ENCODE measurements at regions not wholly inside any gene's neighbourhood (a gene's known extent, or its start where the extent isn't known, plus 50 kb on each side); places are given as distances from the start of the nearest gene placed in this dataset.

DNA sequence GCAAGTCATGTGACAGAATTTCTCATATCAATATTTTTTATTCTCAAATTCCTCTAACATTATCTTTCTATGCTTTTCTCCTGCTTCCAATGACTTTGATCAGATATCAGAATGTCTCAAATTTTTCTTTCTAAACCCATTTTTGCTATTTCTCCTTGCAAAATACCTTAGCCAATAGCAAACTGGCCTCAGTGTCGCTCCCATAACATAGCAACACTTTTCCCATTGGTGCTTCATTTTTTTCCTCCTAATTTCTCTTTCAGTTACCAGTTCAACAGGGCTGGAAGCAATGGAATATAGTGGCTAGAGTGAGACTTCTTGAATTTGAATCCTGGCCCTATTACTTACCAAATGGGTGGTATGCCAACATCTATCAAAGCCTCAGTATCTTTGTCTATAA, 1091.6 kb downstream of the C4orf33 start:
- H3K4me3 ChIP-seq (ENCODE audit: insufficient read depth, low read depth, low read length), result no peak overlapping the region
- no peak overlapping the region for H2AK5ac ChIP-seq (ENCODE audit: low read depth, low read length)
- H3K9me3 ChIP-seq (ENCODE audit: control insufficient read depth, insufficient read depth, low read length), result peaks cover 4% of the 10 kb centered on the region
- no peak overlapping the region for H3K27ac ChIP-seq (ENCODE audit: insufficient read depth, low read length)
- DNase-seq (no peak), ATAC-seq (ENCODE audit: low read depth) (no peak)
- no peaks in the 10 kb centered on the region for H3K4me1 ChIP-seq (ENCODE audit: control insufficient read depth, insufficient read depth, low read length)
- no peak overlapping the region for H2BK5ac ChIP-seq (ENCODE audit: low read depth, low read length, poor library complexity, severe bottlenecking)
- WGBS, 2 experiments (ENCODE audit: extremely low coverage in 2 of 2, insufficient read length in 1 of 2), result no CpG with 5 or more reads among the region's 1 CpG
- H3K9me1 ChIP-seq (ENCODE audit: insufficient read depth, low read length), result no peaks in the 10 kb centered on the region
- H3K4ac ChIP-seq (ENCODE audit: low read depth, low read length), result no peak overlapping the region
- no peaks in the 10 kb centered on the region for H3K79me1 ChIP-seq (ENCODE audit: low read depth in 1 of 2, low read length in 2 of 2)
- no peak overlapping the region for H2AK9ac ChIP-seq (replicated peaks; ENCODE audit: low read depth, low read length, poor library complexity)
- no peak overlapping the region for H3K9ac ChIP-seq (ENCODE audit: low read depth, low read length)
- no peak overlapping the region for H3K4me2 ChIP-seq (ENCODE audit: low read depth, low read length)
- no peak overlapping the region for H2BK120ac ChIP-seq (ENCODE audit: low read depth, low read length)
- H4K91ac ChIP-seq (ENCODE audit: insufficient read depth, low read depth, low read length), result no peak overlapping the region
- no peak overlapping the region for H3K56ac ChIP-seq (ENCODE audit: extremely low read depth, insufficient read depth, low read length)
- no peaks in the 10 kb centered on the region for H3K36me3 ChIP-seq (ENCODE audit: control insufficient read depth, insufficient read depth, low read length)
- no peaks in the 10 kb centered on the region for H3K27me3 ChIP-seq (ENCODE audit: control insufficient read depth, insufficient read depth, low read length)
- intact Hi-C loops (cut with micrococcal nuclease), result no loop called here
- TF ChIP-seq, protein P1, sequence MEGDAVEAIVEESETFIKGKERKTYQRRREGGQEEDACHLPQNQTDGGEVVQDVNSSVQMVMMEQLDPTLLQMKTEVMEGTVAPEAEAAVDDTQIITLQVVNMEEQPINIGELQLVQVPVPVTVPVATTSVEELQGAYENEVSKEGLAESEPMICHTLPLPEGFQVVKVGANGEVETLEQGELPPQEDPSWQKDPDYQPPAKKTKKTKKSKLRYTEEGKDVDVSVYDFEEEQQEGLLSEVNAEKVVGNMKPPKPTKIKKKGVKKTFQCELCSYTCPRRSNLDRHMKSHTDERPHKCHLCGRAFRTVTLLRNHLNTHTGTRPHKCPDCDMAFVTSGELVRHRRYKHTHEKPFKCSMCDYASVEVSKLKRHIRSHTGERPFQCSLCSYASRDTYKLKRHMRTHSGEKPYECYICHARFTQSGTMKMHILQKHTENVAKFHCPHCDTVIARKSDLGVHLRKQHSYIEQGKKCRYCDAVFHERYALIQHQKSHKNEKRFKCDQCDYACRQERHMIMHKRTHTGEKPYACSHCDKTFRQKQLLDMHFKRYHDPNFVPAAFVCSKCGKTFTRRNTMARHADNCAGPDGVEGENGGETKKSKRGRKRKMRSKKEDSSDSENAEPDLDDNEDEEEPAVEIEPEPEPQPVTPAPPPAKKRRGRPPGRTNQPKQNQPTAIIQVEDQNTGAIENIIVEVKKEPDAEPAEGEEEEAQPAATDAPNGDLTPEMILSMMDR (conservative IDR thresholded peaks at IDR 0.05; ENCODE audit: low read depth, low read length), result no peak
- TF ChIP-seq MAFK (IDR thresholded peaks at IDR 0.05; ENCODE audit: low read depth, low read length) (no peak), POLR2A (IDR thresholded peaks at IDR 0.05; ENCODE audit: low read depth, low read length) (no peak), NFE2L2 (IDR thresholded peaks at IDR 0.05; ENCODE audit: low read depth, low read length) (no peak), CHD1 (IDR thresholded peaks at IDR 0.05; ENCODE audit: low read depth, low read length) (no peak), SMC3 (IDR thresholded peaks at IDR 0.05; ENCODE audit: low read depth, low read length) (no peak), BHLHE40 (IDR thresholded peaks at IDR 0.05; ENCODE audit: low read depth, low read length) (no peak), RFX5 (IDR thresholded peaks at IDR 0.05; ENCODE audit: low read depth, low read length) (no peak), RCOR1 (IDR thresholded peaks at IDR 0.05; ENCODE audit: insufficient replicate concordance, low read length) (no peak), MAZ (IDR thresholded peaks at IDR 0.05; ENCODE audit: borderline replicate concordance, low read depth, low read length) (no peak), ELK1 (IDR thresholded peaks at IDR 0.05; ENCODE audit: borderline replicate concordance, low read depth, low read length) (no peak), MXI1 (IDR thresholded peaks at IDR 0.05; ENCODE audit: borderline replicate concordance, low read depth, low read length) (no peak), CEBPB (IDR thresholded peaks at IDR 0.05; ENCODE audit: low read depth, low read length) (no peak), USF2 (IDR thresholded peaks at IDR 0.05; ENCODE audit: low read depth, low read length) (no peak), RAD21 (IDR thresholded peaks at IDR 0.05; ENCODE audit: low read length) (no peak), FOS (IDR thresholded peaks at IDR 0.05; ENCODE audit: low read depth, low read length) (no peak)
- in situ Hi-C loops (cut with MboI; ENCODE audit: low sequenced_read_pairs), result no loop called here
- H2AFZ ChIP-seq (replicated peaks; ENCODE audit: low read length, poor library complexity), result no peak overlapping the region
- no TSS peak for BruUV-seq (replicated peaks)
- no peak overlapping the region for H3K14ac ChIP-seq (replicated peaks; ENCODE audit: low read depth, low read length)
- H2BK15ac ChIP-seq (ENCODE audit: low read depth, low read length), result no peak overlapping the region
- H4K8ac ChIP-seq (ENCODE audit: low read depth in 2 of 2, low read length in 2 of 2), result no peak overlapping the region
- ChIA-PET POLR2A (ENCODE audit: unreplicated experiment) (no interaction called here), CTCF (no interaction called here)
- no peak overlapping the region for H2BK20ac ChIP-seq (ENCODE audit: low read depth, low read length)
- no peak overlapping the region for H3K23ac ChIP-seq (ENCODE audit: low read depth, low read length)
- no peaks in the 10 kb centered on the region for H4K20me1 ChIP-seq (ENCODE audit: insufficient read depth, low read length)
- dilution Hi-C loops (cut with HindIII; ENCODE audit: low sequenced_read_pairs, unreplicated experiment), result no loop called here
- H3K18ac ChIP-seq (ENCODE audit: low read depth, low read length), result no peak overlapping the region
- no peak overlapping the region for H4K5ac ChIP-seq (ENCODE audit: low read depth, low read length)

Data from IMR-90 (cell line).